ENCODE measurements at regions not wholly inside any gene's neighbourhood (a gene's known extent, or its start where the extent isn't known, plus 50 kb on each side); places are given as distances from the start of the nearest gene placed in this dataset.
A peak's percentile ranks its signal among the peaks of the same experiment; 100 is the strongest.
"Not testable (repeated sequence)": the region's sequence is repeated elsewhere in the genome, so short reads cannot be mapped to it uniquely, and the experiment has no call there.

DNA sequence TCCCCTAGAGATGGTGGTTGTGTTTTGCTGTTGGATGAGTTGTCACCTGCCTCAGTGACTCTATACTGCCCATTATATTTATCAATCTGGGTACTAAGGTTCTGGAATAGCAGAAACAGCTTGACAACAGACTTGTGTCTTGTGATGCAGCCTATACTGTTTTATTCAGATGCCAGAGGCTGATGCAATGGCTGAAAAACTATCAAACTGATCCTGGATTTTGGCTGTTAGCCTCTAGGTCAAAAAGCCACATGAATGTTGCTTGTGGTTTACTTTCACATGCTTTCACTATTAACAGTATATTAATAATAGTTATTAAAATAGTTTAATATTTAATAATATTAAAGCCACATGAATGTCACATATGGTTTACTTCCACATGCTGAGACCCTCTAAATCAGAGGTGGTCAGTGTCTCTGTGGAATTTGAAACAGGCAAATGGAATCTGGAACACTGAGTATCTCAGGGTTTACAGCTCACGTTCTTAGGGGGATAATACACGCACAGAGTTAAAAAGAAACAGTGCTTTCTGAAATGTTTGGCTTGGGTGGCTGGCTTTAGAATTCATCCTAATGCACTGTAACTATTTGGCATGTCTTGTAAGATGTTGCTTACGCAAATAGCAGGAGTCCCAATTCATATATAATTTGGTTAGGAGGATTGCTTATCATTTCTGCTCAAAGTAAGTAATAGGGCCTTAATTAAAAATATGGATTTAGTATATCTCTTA lies 82.5 kb upstream of the LCORL start:
- DNase-seq (ENCODE audit: low read depth in 2 of 2) = no peak

DNA sequence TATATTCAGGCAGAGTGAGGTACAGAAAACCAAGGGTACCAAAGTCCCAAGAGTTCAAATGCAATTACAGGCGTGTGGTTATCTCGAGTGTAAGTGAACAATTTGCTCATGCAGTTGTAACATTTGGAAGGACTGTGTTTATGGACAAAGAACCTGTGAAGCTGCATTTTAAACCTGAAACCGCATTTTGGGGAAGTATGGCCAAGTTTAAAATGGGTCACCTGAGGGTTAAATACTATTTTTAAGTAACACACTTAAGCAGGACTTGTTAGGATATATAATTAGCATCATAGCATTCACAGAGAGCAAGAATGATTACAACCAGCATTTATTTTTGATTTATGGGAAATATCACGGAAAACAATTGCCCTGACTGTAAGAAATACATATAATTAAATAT lies 79.1 kb upstream of the LCORL start:
- no peak for DNase-seq (ENCODE audit: low read depth in 2 of 2)

DNA sequence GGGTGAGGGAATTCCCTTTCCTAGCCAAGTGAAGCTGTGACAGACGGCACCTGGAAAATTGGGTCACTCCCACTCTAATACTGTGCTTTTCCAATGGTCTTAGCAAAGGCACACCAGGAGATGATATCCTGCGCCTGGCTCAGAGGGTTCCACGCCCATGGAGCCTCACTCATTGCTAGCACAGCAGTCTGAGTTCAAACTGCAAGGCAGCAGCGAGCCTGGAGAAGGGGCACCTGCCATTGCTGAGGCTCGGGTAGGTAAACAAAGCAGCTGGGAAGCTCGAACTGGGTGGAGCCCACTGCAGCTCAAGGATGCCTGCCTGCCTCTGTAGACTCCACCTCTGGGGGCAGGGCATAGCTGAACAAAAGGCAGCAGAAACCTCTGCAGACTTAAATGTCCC lies 68.9 kb upstream of the LCORL start:
- DNase-seq (ENCODE audit: low read depth in 2 of 2) = not testable (repeated sequence)

DNA sequence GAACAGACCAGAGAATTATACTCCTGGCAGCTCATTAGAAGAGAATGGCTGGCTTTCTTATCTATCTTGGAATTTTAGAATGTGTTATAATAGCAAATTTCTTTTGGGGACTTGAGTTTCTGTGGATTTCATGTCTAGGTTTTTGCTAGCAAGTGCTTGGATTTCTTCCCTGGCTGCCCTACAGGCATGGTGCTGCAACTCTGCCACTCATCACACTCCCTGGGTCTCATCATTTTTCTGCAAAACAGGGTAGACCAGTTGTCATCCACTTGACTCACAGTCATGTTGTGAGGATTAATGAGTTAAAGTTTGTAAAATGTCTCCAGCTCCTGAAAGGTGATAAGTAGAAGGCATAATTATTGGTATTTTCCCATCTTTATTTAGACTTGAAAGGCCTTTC lies 60.7 kb upstream of the LCORL start:
- DNase-seq (ENCODE audit: low read depth in 2 of 2) = no peak

DNA sequence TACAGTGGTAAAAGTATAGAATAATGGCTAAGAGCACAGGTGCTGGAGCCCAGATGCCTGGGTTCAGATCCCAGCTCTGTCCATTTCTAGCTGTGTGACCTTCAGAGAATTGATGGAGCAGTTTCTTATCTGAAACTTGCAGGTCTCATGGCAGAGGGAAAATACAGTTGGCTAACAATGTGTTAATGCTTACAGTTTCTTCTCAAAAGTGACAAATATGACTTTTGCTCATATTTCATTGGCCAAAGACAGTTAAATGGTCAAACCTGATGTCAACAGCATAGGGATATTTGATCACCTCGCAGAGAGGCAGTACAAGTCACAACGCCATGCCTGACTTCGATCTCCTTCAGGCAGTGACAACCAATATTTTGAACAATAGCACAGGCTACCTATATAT lies 60.2 kb upstream of the LCORL start:
- DNase-seq (ENCODE audit: low read depth in 2 of 2) = no peak

DNA sequence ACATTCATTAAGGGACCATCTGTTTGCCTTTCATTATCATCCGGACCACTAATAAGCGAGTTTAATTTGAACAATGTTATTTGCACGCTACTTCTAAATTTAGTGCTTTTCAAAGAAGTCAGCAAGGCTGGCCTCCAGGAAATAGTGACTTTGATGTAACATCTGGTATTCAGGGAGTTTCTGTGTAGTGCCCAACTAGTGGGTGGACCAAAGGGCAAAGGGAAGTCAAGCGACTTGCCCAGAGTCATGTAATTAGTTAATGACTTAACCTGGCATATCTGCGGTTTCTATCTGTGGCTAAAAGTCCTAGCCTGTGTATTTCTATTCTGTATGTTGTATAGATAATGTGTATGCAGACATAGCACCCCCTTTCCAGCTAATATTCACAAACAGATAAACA lies 56.3 kb upstream of the LCORL start:
- DNase-seq (ENCODE audit: low read depth in 2 of 2) = no peak

DNA sequence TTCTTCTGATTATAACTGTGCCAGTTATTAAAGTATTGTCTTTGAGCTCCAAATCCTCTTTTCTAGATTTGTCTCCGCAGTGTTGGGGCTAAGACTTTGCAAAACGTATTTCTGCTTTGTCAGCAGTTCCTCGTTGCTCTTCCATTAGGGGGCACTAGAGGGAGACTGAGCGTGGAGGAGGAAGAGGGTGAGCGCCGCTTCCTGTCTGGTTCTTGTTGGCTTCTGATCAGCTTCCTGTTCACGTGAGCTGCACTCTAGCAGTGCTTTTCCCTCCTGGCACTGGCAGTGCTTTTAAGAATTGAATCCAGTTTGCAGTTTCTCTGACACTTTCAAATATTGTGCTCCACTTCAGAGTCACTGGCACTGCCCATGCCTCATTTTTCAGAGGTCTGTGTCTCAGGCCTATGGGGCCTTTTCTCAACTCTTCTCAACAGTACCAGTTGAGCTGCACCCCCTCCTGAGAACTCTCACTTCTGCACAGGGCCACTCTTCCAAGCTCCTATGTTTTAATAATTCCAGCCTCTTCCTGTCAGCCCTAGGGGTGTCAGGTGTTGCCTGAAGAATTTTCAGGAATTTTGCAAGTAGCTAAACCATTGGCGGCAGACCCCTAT lies 54.4 kb upstream of the LCORL start:
- peak in 1 of 2 donors; percentile 7 for DNase-seq (ENCODE audit: low read depth in 2 of 2)

DNA sequence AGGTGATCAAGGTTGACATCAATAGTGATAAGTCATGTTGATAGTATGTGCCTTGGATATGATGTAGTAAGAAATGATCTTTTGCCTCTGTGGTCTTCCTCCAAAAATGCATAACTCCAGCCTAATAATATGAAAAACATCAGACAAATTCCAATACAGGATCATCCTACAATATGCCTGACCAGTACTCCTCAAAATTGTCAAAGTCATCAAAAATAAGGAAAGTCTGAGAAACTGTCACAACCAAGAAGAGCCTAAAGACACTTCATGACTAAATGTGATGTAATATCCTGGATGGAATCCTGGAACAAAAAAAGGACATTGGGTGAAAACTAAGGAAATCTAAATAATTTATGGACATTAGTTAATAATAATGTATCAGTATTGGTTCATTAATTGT lies 50.3 kb upstream of the LCORL start:
- no peak for DNase-seq (ENCODE audit: low read depth in 2 of 2)

All from stimulated activated CD4-positive, alpha-beta T cell treated with anti-CD3 and anti-CD28 coated beads, Interleukin-4, amount 100 ng/mL, for 48 hours (primary cell).